GM21737 (cell line): ENCODE measurements at regions not wholly inside any gene's neighbourhood (a gene's known extent, or its start where the extent isn't known, plus 50 kb on each side); places are given as distances from the start of the nearest gene placed in this dataset.

Source experiments
- ATAC-seq: cut with Tn5 transposase; IDR thresholded peaks from one replicate; pipeline ENCODE4 v1.9.1; 2021; ENCODE audit warnings: mild to moderate bottlenecking, moderate library complexity; ENCODE audit not compliant: unreplicated experiment

DNA sequence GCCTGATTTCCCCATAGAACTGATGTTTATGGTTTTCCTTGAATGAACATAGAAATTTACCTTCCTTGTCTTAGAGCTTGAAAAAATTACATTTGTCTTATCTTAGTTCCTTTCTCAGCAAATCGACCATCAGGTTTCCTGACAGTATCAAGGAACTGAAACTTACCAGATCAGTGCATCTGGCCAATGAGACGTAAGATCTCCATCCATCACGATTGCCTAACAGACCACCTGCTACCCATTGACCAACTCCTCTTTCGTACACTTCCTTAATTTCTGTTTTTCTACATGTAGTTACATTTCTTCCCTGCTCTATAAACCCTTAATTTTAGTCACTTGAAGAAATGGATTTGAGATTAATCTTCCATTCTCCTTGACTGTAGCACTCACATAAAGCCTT, 57.4 kb upstream of the TMPRSS15 start:
- no peak for ATAC-seq

DNA sequence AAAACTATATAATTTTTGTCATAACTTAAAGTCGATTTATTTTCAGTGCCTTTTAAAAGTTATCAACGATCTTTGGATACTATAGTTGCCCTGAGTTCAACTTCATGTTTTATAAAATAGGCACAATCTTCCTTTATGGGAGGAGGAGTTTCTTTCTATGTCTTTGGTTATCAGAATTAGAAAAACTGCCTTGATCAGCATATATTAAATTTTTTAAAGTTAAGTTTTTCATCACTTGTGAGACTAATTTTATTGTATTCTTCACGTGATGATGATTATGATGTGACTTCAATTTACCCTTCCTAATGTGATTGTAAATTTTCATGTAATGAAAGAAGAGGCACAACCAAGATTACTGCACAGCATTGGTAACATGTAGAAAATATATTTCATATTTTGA, 58.2 kb upstream of the TMPRSS15 start:
- no peak for ATAC-seq

DNA sequence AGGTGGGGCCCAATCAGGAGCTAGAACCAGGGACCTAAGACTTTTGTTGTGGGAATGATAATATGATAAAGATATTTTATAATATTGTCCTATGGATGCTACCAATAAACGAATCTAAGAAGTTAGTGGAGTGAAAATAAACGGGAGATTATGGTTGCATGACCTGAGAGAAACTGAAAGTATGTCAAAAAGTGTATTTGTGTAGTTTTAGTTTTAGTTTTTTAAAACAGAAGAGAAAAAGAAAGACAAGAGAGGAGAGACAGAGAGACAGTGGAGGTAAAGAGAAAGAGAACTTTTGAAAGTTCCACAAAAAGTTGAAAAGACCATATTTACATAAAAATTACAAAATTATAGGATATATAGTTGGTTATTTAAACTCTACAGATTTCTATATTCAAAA, 64.1 kb upstream of the TMPRSS15 start:
- no peak for ATAC-seq

DNA sequence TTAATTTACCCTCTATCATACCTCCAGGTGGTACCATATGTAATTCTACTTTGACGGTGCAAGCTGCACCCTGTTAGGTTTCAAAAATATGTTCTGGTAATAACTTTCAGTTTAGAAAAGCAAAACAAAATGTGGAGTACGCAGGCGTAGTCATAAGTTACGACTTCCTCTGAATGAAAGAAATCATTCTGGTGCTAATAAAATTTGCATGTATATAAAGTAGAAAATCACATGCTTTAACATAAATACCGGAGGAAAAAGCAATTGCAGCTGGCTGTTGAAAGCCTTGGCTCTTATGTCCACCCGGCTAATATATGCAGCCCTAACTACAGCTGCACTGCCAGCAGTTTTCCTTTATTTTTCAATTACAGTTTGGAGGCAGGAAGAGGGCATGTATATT, 65.2 kb upstream of the TMPRSS15 start:
- no peak for ATAC-seq

DNA sequence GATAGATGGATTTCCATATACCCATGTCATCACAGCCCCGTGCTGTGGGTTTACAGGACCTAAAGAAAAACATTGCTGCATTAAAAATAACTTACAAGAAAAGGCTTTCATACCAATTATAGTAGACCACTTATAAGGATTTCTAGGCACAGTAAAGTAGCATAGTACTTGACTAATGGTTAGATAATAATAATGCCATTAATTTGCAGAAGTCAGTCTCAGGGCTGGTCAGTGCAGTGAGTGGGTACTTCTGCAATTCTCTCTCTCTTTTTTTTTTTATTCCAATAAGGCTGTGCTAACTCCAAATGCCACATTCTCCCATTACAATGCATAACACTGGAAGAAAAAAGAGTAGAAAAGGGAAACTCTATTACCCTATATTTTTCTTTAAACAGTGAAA, 73.1 kb upstream of the TMPRSS15 start:
- no peak for ATAC-seq

DNA sequence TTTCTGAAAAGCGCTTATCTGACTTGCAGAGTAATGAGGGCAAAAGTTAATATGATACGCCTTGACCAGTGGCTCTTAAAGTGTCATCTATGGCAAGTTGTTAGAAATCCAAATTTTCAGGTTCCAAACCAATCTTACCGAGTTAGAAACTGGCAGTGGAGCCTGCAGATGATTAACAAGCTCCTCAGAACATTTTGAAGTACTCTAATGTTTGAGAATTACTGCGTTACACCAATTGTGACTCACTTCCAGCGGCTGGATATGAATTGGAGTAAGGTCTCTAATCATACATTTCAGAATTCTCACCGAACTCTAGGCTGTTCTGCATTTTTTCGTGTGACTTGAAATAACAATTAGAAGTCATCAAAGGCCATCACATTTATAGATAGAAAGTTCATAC, 73.5 kb upstream of the TMPRSS15 start:
- ATAC-seq: no peak

DNA sequence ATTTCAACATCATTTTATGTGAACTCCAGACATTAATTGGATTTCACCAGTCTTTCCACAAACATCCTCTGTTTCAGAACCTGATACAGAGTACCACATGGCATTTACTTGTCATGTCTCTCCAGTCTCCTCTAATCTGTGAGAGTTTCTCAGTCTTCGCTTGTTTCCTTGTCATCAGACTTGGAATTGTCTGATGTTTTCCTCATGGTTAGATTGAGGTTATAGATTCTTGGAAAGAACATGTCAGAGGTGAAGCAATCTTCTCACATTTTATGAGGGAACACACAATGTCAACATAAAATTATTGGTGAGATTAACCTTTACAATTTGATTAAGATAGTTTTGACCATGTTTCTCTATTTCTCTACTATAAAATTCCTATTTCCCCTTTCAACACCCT, 74.9 kb upstream of the TMPRSS15 start:
- no peak for ATAC-seq

DNA sequence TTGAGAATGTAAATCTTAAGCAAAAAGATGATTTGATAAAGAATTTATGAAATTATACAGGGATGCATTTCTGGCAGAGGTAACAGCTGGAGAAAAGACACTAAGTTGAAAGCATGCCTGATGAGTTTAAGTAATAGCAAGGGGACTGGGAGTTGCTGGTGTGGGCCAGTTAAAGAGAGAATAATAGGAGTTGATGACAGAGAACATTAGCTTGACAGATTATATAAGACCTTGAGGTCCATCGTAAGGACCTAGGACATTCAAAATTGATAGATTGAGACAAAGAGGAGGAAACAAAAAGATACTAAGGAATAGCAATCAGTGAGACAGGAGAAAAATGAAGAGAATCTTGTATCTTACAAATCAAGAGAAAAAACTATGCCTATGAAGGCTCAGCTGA, 84.7 kb upstream of the TMPRSS15 start:
- no peak for ATAC-seq

DNA sequence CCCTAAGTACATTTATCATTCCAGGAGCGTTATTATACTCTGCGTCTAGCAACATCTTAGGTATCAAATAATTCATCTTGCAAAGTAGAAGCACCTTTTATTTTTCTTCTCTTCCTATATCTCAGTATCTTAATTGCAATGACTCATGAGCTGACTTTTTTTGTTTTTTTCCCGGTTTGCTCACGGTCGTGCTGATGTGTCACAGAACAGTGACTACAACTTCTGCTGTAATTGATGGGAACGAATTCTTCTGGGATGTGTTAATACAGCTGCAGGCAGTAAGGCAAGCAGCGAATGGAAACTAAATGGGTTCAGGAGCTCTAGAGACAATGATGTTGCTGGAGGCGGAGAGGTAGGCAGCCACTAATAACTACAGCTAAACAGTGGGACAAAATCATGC, 89.8 kb upstream of the TMPRSS15 start:
- ATAC-seq: no peak

DNA sequence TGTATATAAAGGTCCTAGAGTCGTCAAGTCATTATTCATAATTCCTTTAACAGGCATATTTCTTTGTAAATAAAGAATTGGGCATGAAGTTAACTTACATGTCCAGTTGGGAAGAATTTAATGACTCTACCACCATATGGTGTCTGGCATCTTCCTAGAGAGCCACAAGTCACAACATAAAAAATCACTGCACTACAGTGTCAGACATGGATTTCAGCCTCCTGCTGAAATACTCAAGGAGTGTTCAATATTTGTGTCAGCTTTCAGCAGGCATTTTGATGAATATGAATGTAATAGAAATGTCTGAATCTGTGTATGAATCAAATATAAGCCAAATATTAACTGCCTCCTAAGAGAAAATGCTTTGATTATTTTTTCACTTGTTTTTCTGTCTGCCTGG, 91.9 kb upstream of the TMPRSS15 start:
- ATAC-seq: no peak

DNA sequence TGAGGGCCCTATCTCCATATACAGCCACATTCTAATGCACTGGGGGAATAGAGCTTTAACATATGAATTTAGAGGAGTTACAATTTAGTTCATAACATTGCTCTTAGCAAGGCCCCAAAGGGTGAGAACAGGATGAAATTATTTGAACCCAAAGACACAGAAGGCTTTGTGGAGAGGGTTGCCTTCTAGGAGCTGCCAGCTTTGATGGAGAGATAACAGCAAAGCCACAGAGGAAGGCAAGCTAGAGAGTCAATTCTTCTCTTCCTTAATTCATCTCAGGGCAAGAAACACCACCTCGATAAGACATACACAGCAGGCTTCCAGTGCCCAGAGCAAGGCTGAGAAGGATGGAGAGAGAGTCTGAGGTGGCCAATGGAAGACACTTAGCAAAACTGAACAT, 94.8 kb upstream of the TMPRSS15 start:
- ATAC-seq: no peak

DNA sequence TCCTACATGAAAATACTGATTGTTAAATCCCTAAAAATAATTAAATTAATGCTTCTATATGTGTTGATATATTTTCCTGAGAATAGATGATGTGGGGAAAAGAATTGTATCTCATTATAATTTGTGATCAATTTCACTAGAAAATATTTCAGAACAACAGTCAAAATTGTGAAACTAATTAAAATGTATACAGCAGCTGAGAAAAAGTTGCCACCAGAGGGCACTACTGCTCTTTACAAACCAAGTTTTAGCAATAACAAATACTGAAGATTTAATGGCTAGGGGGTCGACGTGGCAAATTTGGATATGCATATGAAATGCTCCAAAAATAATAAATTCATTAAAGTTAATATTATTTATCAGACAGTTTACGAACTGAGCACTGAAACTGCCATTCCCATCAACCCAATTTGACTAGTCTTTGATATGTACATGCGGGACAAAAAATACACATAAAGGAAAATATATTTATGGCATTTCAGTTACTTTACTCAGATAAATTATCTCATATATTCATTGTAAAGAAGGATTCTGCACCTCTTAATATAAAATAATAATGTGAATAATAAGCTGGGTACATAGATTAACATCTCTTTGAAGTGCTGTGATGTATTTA, 96.3 kb upstream of the TMPRSS15 start:
- ATAC-seq: no peak

DNA sequence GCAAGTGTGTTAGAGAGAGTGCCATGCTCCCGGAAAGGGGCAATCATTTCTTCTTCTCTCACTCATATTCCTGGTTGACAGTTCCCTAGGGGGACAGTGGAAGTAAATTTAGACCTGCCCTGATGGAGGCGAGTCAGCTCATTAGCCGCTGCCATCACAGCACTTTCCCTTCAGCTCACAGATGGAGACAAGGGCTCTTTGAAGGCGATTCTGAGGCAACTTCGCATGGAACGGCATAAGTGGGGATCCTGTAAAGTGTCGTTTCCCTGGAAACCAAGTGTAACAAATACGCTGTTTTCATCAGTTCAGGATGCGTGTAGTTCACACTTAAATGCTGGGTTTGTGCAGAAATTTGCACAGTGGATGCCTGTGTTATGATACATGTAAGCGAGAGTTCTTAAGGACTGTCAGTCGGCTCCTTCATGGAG, 114.5 kb upstream of the TMPRSS15 start:
- ATAC-seq: no peak

DNA sequence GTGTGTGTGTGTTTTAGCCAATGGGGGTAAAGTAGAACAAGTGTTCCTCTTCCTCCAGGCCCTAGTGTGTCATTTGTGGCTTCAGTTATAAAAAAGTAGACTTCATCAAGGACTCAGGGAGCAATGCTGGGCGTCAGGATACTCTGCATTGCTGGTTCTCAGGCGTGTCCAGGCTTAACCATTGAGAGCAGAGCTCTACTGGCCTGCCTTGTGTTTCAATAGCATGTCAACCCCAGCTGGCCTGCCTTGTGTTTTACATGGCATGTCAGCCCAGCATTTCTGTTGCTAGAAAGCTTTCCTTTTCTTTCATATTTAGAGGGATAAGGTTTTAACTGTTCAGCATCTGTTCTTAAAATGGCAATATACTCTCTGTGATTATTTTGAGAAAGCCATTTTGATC, 117.6 kb upstream of the TMPRSS15 start:
- ATAC-seq: no peak

DNA sequence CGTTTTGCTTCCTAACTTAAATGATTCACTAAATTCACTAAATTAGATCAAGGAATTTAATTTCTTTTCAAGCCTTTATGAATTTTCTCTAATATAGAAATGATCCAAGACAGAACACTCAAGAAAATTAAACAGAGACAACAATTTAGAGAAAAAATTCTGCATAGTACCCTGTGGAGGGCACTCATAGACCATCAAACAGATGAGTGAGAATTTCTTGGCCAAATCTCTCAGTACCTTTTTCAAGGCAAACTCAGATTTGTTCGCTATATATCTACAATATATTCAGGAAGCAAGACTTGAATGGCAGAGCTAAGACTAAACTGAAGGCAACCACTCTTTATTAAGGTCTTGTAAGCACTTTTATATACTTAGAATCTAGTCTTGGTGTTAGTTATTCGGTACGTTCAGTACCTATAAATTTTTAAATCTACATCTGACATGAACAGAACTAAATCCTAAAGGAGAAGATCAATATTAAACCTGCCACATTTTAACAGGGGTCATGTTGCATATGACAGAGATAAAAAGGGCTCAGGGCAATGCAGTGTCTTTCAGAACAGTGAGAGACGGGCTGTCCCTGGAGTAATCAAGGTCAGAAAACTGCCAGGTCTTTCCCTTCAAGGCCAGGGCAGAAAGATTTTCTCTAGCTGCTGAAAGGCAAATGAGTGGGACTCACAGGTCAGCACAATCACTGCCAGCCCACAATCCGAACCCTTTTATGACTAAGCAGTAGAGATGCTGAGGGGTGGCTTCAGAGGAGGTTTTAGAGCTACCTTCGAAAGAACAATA, 118.8 kb upstream of the TMPRSS15 start:
- no peak for ATAC-seq

DNA sequence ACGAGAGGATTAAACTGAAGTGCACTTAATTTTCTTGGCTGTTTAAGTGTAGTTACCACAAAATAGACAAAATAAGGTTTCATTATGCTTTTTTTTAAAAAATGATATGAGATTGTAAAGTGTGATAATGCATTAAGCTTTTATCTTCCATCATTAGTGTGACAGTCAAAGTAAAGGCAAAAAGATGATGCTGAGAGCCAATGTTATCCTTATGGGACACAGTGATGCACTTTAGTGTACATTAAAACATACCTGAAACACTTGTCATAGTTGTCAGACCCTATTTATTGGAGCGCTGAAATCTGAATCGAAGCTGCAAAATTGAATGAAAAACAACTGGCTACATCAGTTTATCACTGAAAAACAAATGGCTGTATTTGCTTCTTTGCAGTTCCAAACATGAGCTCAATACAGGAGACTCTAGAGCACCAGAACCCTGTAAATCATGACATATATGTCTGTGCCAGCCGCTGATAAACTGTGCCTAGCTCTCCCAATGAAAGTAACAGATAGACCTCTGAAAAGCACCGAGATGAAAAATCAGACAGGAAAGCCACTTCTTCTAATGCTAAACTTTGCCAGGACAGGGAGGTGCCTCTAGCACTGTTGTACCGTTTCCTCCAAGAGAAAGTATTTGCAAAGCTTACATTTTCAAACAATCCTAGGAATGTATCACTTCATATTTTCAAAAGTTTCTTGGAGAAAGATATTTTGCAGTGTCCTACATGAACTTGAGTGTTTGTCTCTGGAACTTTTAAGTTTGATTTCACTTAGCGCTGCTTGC, 120.7 kb upstream of the TMPRSS15 start:
- no peak for ATAC-seq

DNA sequence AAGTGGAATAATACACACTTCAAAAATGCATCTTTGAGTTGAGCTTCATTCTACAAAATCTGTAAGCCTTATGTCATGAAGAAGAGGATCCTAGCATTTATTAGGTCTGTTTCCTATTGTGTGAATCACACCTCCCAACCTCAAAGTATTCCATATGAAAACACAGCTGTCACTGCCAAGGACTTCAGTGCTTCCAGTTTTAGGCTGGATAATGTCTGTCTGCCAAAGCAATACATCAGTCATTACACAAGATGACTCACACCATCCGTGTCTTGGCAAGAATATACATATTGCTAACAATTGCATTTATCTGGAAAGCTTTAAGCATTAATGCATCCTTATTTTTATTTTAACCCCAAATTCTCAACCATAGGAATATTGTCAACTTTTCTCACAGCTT, 125.7 kb upstream of the TMPRSS15 start:
- ATAC-seq: no peak

DNA sequence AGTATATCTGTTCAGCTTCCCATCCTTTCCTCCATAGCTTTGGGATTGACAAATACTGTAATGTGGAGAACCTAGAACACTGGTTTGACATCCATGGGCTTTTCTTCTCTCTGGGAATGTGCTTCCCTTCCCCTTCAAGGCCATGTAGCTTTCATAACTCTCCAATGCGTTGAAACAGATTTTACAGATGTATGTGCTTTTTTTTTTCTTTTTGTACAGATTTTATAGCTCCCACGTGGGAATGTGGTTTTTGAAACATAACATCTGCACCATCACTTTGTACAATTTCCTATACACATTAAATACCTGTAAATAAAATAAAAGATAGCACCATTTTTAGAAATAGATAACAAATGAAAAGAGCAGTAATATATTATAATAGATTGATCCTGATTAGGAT, 138.5 kb upstream of the TMPRSS15 start:
- no peak for ATAC-seq

DNA sequence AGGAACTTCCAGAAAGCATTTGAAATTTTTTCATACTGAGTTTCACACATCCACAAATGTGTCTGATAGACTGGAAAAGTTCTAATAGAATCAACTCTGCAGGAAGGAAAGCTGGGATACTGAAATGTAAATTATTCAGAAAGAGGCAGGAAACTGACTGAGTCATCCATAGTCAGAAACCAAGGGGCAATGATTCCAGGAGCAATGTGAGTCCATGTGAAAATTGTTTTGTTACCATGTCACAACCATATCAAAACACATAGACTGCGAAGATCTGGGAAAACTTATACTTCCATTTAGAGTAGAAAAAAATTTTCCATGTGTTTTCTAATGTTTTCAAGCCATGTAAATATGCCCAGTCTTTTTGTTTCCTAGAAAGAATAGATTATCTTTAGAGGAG, 142.3 kb upstream of the TMPRSS15 start:
- no peak for ATAC-seq

DNA sequence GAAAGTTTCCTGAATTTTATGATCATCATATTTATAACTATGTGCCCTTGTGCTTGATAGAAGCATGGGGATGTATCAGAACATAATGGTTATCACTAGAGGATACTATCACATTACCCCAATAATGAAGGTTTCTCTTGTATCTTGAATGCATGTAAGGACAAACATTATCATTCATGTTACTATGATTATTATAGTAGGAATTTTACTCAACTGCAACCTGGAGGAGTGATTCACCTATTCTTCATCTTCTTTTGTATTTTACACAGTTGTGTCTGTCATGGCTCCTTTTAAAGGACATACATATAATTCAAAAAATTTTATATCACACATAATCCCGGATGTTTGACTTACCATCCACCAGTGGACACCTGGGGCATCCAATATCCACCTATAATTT, 143.8 kb upstream of the TMPRSS15 start:
- ATAC-seq: no peak

DNA sequence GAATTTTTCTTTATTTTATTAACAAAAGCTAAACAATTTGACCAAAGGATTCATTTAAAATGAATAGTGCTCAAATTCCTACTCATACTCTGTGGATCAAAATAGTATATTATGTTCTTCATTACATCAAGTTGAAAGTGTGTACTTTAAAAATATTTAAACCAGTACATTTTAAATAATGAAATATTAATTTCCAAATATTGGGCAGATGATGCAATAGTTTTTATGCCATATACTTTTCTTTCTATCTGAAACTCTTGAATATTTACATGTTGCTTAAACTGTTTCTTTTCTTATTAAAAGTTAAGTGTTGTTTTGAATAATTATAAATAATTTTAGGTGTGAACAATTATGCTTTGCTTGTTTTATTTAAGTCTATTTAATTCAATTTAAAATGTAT, 144.7 kb upstream of the TMPRSS15 start:
- no peak for ATAC-seq
